SK-N-SH (cell line): ENCODE measurements at regions not wholly inside any gene's neighbourhood (a gene's known extent, or its start where the extent isn't known, plus 50 kb on each side); places are given as distances from the start of the nearest gene placed in this dataset.

ENCODE experiments used
- CTCF ChIA-PET: fragments of 300-600, 350-600 bp; formaldehyde crosslinking; extraction: SDS; loops from one replicate; lab custom pipeline; 2021; lab: Yijun Ruan, JAX
- POLR2A ChIA-PET: fragments of 350-600 bp; sonication (Branson Sonifier 250); formaldehyde crosslinking; extraction: SDS; loops from one replicate; lab custom pipeline; 2020; ENCODE audit warnings: antibody characterized with exemption, inconsistent platforms; lab: Yijun Ruan, JAX
- DNase-seq: peaks from one replicate; pipeline ENCODE4 v3.0.0; 2012
- H2AFZ ChIP-seq: fragments of 200-600 bp; sonication (generic); 2 replicates; pipeline ENCODE4 v1.8.1; 2016; ENCODE audit warnings: antibody characterized with exemption, mild to moderate bottlenecking, low read depth
- H3F3A ChIP-seq: fragments of 200-600 bp; sonication (generic); replicated peaks from 2 replicates; pipeline ENCODE3; 2016; ENCODE audit warnings: antibody characterized with exemption, mild to moderate bottlenecking; ENCODE audit not compliant: insufficient read depth
- H3K27ac ChIP-seq, 2 experiments: fragments of 200-500 bp in 1 of 2; fragments of 200-600 bp in 1 of 2; sonication (Bioruptor generic) in 1 of 2; sonication (generic), shearing (Covaris generic) in 1 of 2; 2 replicates each; pipeline versions ENCODE4 v1.5.1 to v1.6.1; 2014 to 2016; ENCODE audit warnings: low read depth in 2 of 2, inconsistent platforms in 1 of 2, low read length in 1 of 2, mild to moderate bottlenecking in 1 of 2, mixed read lengths in 1 of 2
- H3K27me3 ChIP-seq: fragments of 200-600 bp; sonication (generic), shearing (Covaris generic); 2 replicates; pipeline ENCODE4 v1.6.1; 2016; ENCODE audit warnings: mixed run types; ENCODE audit not compliant: insufficient read depth
- H3K36me3 ChIP-seq, 2 experiments: fragments of 200-500 bp in 1 of 2; fragments of 200-600 bp in 1 of 2; sonication (Bioruptor generic) in 1 of 2; sonication (generic) in 1 of 2; replicated peaks in 1 of 2; 2 replicates each; pipeline versions ENCODE3 to v1.5.1; 2014 to 2016; ENCODE audit warnings: low read length in 1 of 2, mild to moderate bottlenecking in 1 of 2; ENCODE audit not compliant: insufficient read depth in 2 of 2, control insufficient read depth in 1 of 2
- H3K4me1 ChIP-seq, 2 experiments: fragments of 200-500 bp in 1 of 2; fragments of 200-600 bp in 1 of 2; sonication (Bioruptor generic) in 1 of 2; sonication (generic), shearing (Covaris generic) in 1 of 2; 2 replicates each; pipeline versions ENCODE4 v1.5.1 to v1.6.1; 2014 to 2016; ENCODE audit warnings: low read depth in 1 of 2, low read length in 1 of 2, mixed run types in 1 of 2; ENCODE audit not compliant: insufficient read depth in 2 of 2, control insufficient read depth in 1 of 2
- H3K4me2 ChIP-seq: fragments of 200-600 bp; sonication (generic), shearing (Covaris generic); 2 replicates; pipeline ENCODE4 v1.6.1; 2017; ENCODE audit warnings: mixed run types
- H3K4me3 ChIP-seq, 2 experiments: fragments of 200-500 bp in 1 of 2; fragments of 200-600 bp in 1 of 2; sonication (Bioruptor generic) in 1 of 2; sonication (generic), shearing (Covaris generic) in 1 of 2; 2 replicates each; pipeline versions ENCODE4 v1.5.1 to v1.8.1; 2014 to 2016; ENCODE audit warnings: low read depth in 2 of 2, inconsistent platforms in 1 of 2, low read length in 1 of 2, mild to moderate bottlenecking in 1 of 2, mixed read lengths in 1 of 2, moderate library complexity in 1 of 2
- H3K79me2 ChIP-seq: fragments of 200-600 bp; sonication (generic); 2 replicates; pipeline ENCODE4 v1.8.1; 2017; ENCODE audit warnings: mild to moderate bottlenecking; ENCODE audit not compliant: insufficient read depth
- H3K9ac ChIP-seq: fragments of 200-600 bp; sonication (generic); 2 replicates; pipeline ENCODE4 v1.6.1; 2017; ENCODE audit warnings: mixed run types
- H3K9me2 ChIP-seq: fragments of 200-600 bp; sonication (generic); 2 replicates; pipeline ENCODE4 v1.6.1; 2017; ENCODE audit warnings: mixed run types
- H3K9me3 ChIP-seq: fragments of 200-600 bp; sonication (generic); 2 replicates; pipeline ENCODE4 v1.6.1; 2017; ENCODE audit warnings: mixed run types, mild to moderate bottlenecking, moderate library complexity
- H4K20me1 ChIP-seq: fragments of 200-600 bp; sonication (generic); 2 replicates; pipeline ENCODE4 v1.6.1; 2017; ENCODE audit warnings: mild to moderate bottlenecking, mixed run types; ENCODE audit not compliant: insufficient read depth
- CHD2 ChIP-seq: fragments of 150-350 bp; IDR thresholded peaks from 2 replicates; pipeline ENCODE4 v1.6.1; 2018; ENCODE audit warnings: low read length; ENCODE audit not compliant: partially characterized antibody
- ELF1 ChIP-seq: IDR thresholded peaks from 2 replicates; pipeline ENCODE4 v1.4.0; 2012
- EP300 ChIP-seq, 2 experiments: IDR thresholded peaks; 2 replicates each; pipeline versions ENCODE4 v1.4.0 to v1.6.1; 2012; ENCODE audit warnings: borderline replicate concordance in 1 of 2, low read depth in 1 of 2, low read length in 1 of 2
- EZH2phosphoT487 ChIP-seq: fragments of 200-600 bp; sonication (generic); IDR thresholded peaks from 2 replicates; pipeline ENCODE4 v1.6.1; 2017; ENCODE audit warnings: low read depth, mixed run types, mild to moderate bottlenecking, antibody characterized with exemption, moderate library complexity, borderline replicate concordance
- JUND ChIP-seq: IDR thresholded peaks from 2 replicates; pipeline ENCODE4 v1.4.0; 2012
- MEF2A ChIP-seq: IDR thresholded peaks from 2 replicates; pipeline ENCODE4 v1.4.0; 2012; ENCODE audit warnings: low read depth, borderline replicate concordance
- MXI1 ChIP-seq: IDR thresholded peaks from 2 replicates; pipeline ENCODE4 v1.6.1; 2012; ENCODE audit warnings: mild to moderate bottlenecking, low read depth, low read length, improper control_type of control experiment
- NFIC ChIP-seq: IDR thresholded peaks from 2 replicates; pipeline ENCODE4 v1.4.0; 2012; ENCODE audit warnings: borderline replicate concordance
- NRF1 ChIP-seq: IDR thresholded peaks from 2 replicates; pipeline ENCODE4 v1.6.1; 2012; ENCODE audit warnings: low read depth, mild to moderate bottlenecking, low read length
- POLR2AphosphoS5 ChIP-seq: IDR thresholded peaks from 2 replicates; pipeline ENCODE4 v1.6.1; 2012; ENCODE audit warnings: low read depth, low read length
- RAD21 ChIP-seq: IDR thresholded peaks from 2 replicates; pipeline ENCODE4 v1.6.1; 2012; ENCODE audit warnings: mild to moderate bottlenecking, low read length
- RFX5 ChIP-seq: IDR thresholded peaks from 2 replicates; pipeline ENCODE4 v1.6.1; 2012; ENCODE audit warnings: mild to moderate bottlenecking, improper control_type of control experiment, low read length
- RXRA ChIP-seq: IDR thresholded peaks from 2 replicates; pipeline ENCODE4 v1.4.0; 2012; ENCODE audit warnings: low read depth, mild to moderate bottlenecking, borderline replicate concordance
- SIN3A ChIP-seq: IDR thresholded peaks from 2 replicates; pipeline ENCODE4 v1.6.1; 2012; ENCODE audit warnings: low read depth, mild to moderate bottlenecking, low read length, moderate library complexity, borderline replicate concordance
- SMC3 ChIP-seq: IDR thresholded peaks from 2 replicates; pipeline ENCODE4 v1.6.1; 2012; ENCODE audit warnings: low read depth, low read length, improper control_type of control experiment
- TAF1 ChIP-seq: IDR thresholded peaks from 2 replicates; pipeline ENCODE4 v1.6.1; 2012; ENCODE audit warnings: low read depth, mild to moderate bottlenecking, low read length, moderate library complexity, borderline replicate concordance
- TCF12 ChIP-seq: IDR thresholded peaks from 2 replicates; pipeline ENCODE4 v1.4.0; 2012
- TEAD4 ChIP-seq: IDR thresholded peaks from 2 replicates; pipeline ENCODE4 v1.4.0; 2012; ENCODE audit warnings: mild to moderate bottlenecking, borderline replicate concordance; ENCODE audit not compliant: insufficient read depth
- whole genome bisulfite sequencing: methylation state at CpG from one replicate; pipeline ENCODE4 v1.1.6; 2017; ENCODE audit warnings: low lambda C conversion rate; 5-methylcytosine and 5-hydroxymethylcytosine counted together
- TF ChIP-seq, protein P1 (sequence below): fragments of 200-600 bp; sonication (generic); IDR thresholded peaks from 2 replicates; pipeline ENCODE4 v1.6.1; 2017; ENCODE audit warnings: antibody characterized with exemption, mild to moderate bottlenecking, moderate library complexity
- TF ChIP-seq, protein P2 (sequence below): IDR thresholded peaks from 2 replicates; pipeline ENCODE4 v1.6.1; 2012; ENCODE audit warnings: mild to moderate bottlenecking, low read depth, low read length, moderate library complexity
- TF ChIP-seq, protein P3 (sequence below): fragments of 150-350 bp; IDR thresholded peaks from 2 replicates; pipeline ENCODE4 v1.6.1; 2017; ENCODE audit warnings: antibody characterized with exemption, low read length, low read depth, borderline replicate concordance
- TF ChIP-seq, protein P4 (sequence below): IDR thresholded peaks from 2 replicates; pipeline ENCODE4 v1.4.0; 2012; ENCODE audit warnings: low read depth

DNA sequence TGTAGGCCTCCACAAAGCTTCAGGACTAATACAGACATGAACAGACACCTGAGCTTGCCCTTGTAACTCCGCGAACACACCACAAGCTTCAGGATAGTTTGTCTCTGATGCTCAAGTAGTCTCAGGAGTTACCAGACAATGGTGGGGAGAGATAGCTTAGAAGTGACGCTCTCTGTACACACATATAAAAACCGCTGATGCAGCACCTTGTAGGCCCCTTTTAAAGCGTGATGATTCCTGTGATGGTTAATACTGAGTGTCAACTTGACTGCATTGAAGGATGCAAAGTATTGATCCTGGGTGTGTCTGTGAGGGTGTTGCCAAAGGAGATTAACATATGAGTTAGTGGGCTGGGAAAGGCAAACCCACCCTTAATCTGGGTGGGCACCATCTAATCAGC lies 78.7 kb downstream of the MAGED4 start:
- Histone ChIP-seq H3F3A (no peaks in the 10 kb centered on the region), H3K36me3 (no peaks in the 10 kb centered on the region), H3K79me2 (no peaks in the 10 kb centered on the region), H3K4me1 (peaks cover 0 to 8% of the 10 kb centered on the region in 2 experiments; a peak in 2 of 4 replicates), H3K4me3 (no peak overlapping the region), H3K9me2 (no peaks in the 10 kb centered on the region), H3K9ac (no peak overlapping the region), H4K20me1 (no peaks in the 10 kb centered on the region), H3K4me2 (no peak overlapping the region), H3K9me3 (no peaks in the 10 kb centered on the region), H2AFZ (no peak overlapping the region), H3K27me3 (peaks cover 6% of the 10 kb centered on the region; the same call in 1 of the 2 replicates), H3K27ac (no peak overlapping the region)
- POLR2A ChIA-PET, result no interaction called here
- 75% methylated on average over 5 of the region's 5 CpGs for WGBS
- TF ChIP-seq RAD21, result no peak
- TF ChIP-seq, protein P1, sequence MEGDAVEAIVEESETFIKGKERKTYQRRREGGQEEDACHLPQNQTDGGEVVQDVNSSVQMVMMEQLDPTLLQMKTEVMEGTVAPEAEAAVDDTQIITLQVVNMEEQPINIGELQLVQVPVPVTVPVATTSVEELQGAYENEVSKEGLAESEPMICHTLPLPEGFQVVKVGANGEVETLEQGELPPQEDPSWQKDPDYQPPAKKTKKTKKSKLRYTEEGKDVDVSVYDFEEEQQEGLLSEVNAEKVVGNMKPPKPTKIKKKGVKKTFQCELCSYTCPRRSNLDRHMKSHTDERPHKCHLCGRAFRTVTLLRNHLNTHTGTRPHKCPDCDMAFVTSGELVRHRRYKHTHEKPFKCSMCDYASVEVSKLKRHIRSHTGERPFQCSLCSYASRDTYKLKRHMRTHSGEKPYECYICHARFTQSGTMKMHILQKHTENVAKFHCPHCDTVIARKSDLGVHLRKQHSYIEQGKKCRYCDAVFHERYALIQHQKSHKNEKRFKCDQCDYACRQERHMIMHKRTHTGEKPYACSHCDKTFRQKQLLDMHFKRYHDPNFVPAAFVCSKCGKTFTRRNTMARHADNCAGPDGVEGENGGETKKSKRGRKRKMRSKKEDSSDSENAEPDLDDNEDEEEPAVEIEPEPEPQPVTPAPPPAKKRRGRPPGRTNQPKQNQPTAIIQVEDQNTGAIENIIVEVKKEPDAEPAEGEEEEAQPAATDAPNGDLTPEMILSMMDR, result no peak
- no peak for TF ChIP-seq JUND
- no peak for TF ChIP-seq POLR2AphosphoS5
- TF ChIP-seq ELF1, result no peak
- TF ChIP-seq RFX5, result no peak
- TF ChIP-seq NRF1, result no peak
- no peak for TF ChIP-seq SIN3A
- CTCF ChIA-PET, result no interaction called here
- no peak for DNase-seq

DNA sequence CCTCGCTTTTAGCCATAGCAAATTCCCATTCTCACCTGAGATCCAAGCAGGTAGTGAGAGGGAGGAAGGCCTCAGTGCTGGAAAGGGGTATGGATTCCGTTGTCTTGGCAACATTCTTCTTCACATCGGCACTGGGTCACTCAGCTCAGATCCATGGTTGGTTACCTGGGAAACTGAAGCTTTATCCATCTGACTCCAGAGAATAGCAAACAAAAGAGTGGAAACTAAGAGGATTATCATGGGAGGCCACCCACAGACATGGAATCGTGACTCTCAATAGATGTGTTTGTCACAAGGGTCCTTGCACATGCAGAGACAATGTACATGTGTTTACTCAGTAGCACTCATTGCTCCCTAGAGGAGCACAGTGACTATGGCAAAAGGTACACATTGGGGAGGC lies 81.0 kb downstream of the MAGED4 start:
- DNase-seq, result no peak
- Histone ChIP-seq H3K4me2 (no peak overlapping the region), H3K9me2 (no peaks in the 10 kb centered on the region), H3K27me3 (peaks cover 13% of the 10 kb centered on the region; the same call in 1 of the 2 replicates), H2AFZ (no peak overlapping the region), H3K79me2 (no peaks in the 10 kb centered on the region), H3K9me3 (no peaks in the 10 kb centered on the region), H3K4me1 (peaks cover 0 to 8% of the 10 kb centered on the region in 2 experiments; a peak in 2 of 4 replicates)
- TF ChIP-seq TCF12, result no peak
- TF ChIP-seq, protein P2, sequence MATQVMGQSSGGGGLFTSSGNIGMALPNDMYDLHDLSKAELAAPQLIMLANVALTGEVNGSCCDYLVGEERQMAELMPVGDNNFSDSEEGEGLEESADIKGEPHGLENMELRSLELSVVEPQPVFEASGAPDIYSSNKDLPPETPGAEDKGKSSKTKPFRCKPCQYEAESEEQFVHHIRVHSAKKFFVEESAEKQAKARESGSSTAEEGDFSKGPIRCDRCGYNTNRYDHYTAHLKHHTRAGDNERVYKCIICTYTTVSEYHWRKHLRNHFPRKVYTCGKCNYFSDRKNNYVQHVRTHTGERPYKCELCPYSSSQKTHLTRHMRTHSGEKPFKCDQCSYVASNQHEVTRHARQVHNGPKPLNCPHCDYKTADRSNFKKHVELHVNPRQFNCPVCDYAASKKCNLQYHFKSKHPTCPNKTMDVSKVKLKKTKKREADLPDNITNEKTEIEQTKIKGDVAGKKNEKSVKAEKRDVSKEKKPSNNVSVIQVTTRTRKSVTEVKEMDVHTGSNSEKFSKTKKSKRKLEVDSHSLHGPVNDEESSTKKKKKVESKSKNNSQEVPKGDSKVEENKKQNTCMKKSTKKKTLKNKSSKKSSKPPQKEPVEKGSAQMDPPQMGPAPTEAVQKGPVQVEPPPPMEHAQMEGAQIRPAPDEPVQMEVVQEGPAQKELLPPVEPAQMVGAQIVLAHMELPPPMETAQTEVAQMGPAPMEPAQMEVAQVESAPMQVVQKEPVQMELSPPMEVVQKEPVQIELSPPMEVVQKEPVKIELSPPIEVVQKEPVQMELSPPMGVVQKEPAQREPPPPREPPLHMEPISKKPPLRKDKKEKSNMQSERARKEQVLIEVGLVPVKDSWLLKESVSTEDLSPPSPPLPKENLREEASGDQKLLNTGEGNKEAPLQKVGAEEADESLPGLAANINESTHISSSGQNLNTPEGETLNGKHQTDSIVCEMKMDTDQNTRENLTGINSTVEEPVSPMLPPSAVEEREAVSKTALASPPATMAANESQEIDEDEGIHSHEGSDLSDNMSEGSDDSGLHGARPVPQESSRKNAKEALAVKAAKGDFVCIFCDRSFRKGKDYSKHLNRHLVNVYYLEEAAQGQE, result no peak
- TF ChIP-seq MXI1, result no peak
- no peak for TF ChIP-seq MEF2A
- TF ChIP-seq, protein P3, sequence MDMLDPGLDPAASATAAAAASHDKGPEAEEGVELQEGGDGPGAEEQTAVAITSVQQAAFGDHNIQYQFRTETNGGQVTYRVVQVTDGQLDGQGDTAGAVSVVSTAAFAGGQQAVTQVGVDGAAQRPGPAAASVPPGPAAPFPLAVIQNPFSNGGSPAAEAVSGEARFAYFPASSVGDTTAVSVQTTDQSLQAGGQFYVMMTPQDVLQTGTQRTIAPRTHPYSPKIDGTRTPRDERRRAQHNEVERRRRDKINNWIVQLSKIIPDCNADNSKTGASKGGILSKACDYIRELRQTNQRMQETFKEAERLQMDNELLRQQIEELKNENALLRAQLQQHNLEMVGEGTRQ, result no peak
- TF ChIP-seq EZH2phosphoT487, result no peak
- TF ChIP-seq NRF1, result no peak
- TF ChIP-seq TAF1, result no peak
- TF ChIP-seq ELF1, result no peak
- no peak for TF ChIP-seq NFIC
- TF ChIP-seq, protein P4, sequence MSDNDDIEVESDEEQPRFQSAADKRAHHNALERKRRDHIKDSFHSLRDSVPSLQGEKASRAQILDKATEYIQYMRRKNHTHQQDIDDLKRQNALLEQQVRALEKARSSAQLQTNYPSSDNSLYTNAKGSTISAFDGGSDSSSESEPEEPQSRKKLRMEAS, result no peak
- TF ChIP-seq SMC3, result no peak
- TF ChIP-seq CHD2, result no peak
- TF ChIP-seq RXRA, result no peak
- no peak for TF ChIP-seq EP300 (IDR thresholded peaks at IDR 0.05; ENCODE audit: borderline replicate concordance in 1 of 2, low read depth in 1 of 2, low read length in 1 of 2)
- TF ChIP-seq TEAD4, result no peak
- no peak for TF ChIP-seq RFX5
- TF ChIP-seq, all 33 proteins: peak for 0
- CTCF ChIA-PET, result no interaction called here
- POLR2A ChIA-PET, result no interaction called here
- Histone ChIP-seq H3K27ac (no peak overlapping the region), H3K4me3 (no peak overlapping the region), H3F3A (no peaks in the 10 kb centered on the region), H3K9ac (no peak overlapping the region), H3K36me3 (no peaks in the 10 kb centered on the region), H4K20me1 (no peaks in the 10 kb centered on the region)
- WGBS, result 1% methylated on average over 4 of the region's 4 CpGs
